A549 (cell line): ENCODE measurements at regions not wholly inside any gene's neighbourhood (a gene's known extent, or its start where the extent isn't known, plus 50 kb on each side); places are given as distances from the start of the nearest gene placed in this dataset.
A peak's percentile ranks its signal among the peaks of the same experiment; 100 is the strongest.

Experiments
- ATAC-seq, 2 experiments: fragments of 200-7000 bp in 1 of 2; fragments of >200 bp in 1 of 2; cut with Nextera tagmentation in 1 of 2; cut with Tn5 transposase in 1 of 2; 3 replicates each; pipeline versions ENCODE4 v1.8.0 to v1.9.1; 2018 to 2020; ENCODE audit warnings: mild to moderate bottlenecking in 1 of 2, moderate library complexity in 1 of 2
- CTCF ChIA-PET: fragments of 300-600 bp; sonication (Branson Sonifier 250); formaldehyde crosslinking; extraction: SDS; loops from one replicate; lab custom pipeline; 2021; ENCODE audit warnings: antibody characterized with exemption, inconsistent platforms; lab: Yijun Ruan, JAX
- POLR2A ChIA-PET: fragments of 350-600 bp; formaldehyde crosslinking; extraction: SDS; loops from one replicate; lab custom pipeline; 2021; ENCODE audit warnings: antibody characterized with exemption, inconsistent platforms; lab: Yijun Ruan, JAX
- DNase-seq, 2 experiments: peaks; one replicate each; pipeline versions ENCODE4 v3.0.0 to v3.0.0-alpha.2; 2011 to 2016; ENCODE audit warnings: low read depth in 1 of 2, low spot score in 1 of 2
- FAIRE-seq: peaks from 2 replicates; lab custom pipeline; 2011; peaks lifted over from hg19 to GRCh38; lab: Jason Lieb, UNC
- H3K27ac ChIP-seq, 2 experiments: fragments of >200 bp; sonication (Bioruptor Twin); formaldehyde crosslinking; 3 replicates each; pipeline ENCODE4 v1.5.1; 2016 to 2017
- H3K4me1 ChIP-seq: fragments of >200 bp; sonication (Bioruptor Twin); formaldehyde crosslinking; 3 replicates; pipeline ENCODE4 v1.6.1; 2016
- H3K4me2 ChIP-seq: fragments of >200 bp; sonication (Bioruptor Twin); formaldehyde crosslinking; 3 replicates; pipeline ENCODE4 v1.6.1; 2016
- H3K4me3 ChIP-seq: fragments of >200 bp; sonication (Bioruptor Twin); formaldehyde crosslinking; 3 replicates; pipeline ENCODE4 v1.5.1; 2016
- H3K9me3 ChIP-seq: fragments of >200 bp; sonication (Bioruptor Twin); formaldehyde crosslinking; 3 replicates; pipeline ENCODE4 v1.6.1; 2016
- BHLHE40 ChIP-seq: IDR thresholded peaks from 2 replicates; pipeline ENCODE4 v1.6.1; 2012; ENCODE audit warnings: low read depth, low read length, inconsistent platforms
- CBX8 ChIP-seq: fragments of 200-600 bp; sonication (generic); IDR thresholded peaks from 2 replicates; pipeline ENCODE4 v1.6.1; 2016
- CEBPB ChIP-seq, 2 experiments: fragments of >200 bp in 1 of 2; sonication (Bioruptor Twin) in 1 of 2; formaldehyde crosslinking in 1 of 2; IDR thresholded peaks; 2 replicates each; pipeline ENCODE4 v1.6.1; 2012 to 2016
- CHD4 ChIP-seq: fragments of 200-600 bp; sonication (generic); IDR thresholded peaks from 2 replicates; pipeline ENCODE4 v1.6.1; 2016; ENCODE audit warnings: antibody characterized with exemption, mild to moderate bottlenecking, borderline replicate concordance
- EHMT2 ChIP-seq: fragments of 200-600 bp; sonication (generic); IDR thresholded peaks from 2 replicates; pipeline ENCODE4 v1.6.1; 2016; ENCODE audit warnings: antibody characterized with exemption, low read depth, mild to moderate bottlenecking, moderate library complexity
- FOSB ChIP-seq: fragments of 250-450 bp; sonication (Bioruptor Pico); IDR thresholded peaks from 2 replicates; pipeline ENCODE4 v1.5.0; 2020; ENCODE audit warnings: mild to moderate bottlenecking, moderate library complexity
- FOSL2 ChIP-seq, 2 experiments: fragments of 450-650 bp in 1 of 2; fragments of >200 bp in 1 of 2; sonication (Bioruptor Twin) in 1 of 2; formaldehyde crosslinking; IDR thresholded peaks; 2 replicates each; pipeline versions ENCODE4 v1.5.0 to v1.6.1; 2016 to 2020; ENCODE audit warnings: mild to moderate bottlenecking in 1 of 2, moderate library complexity in 1 of 2
- FOXS1 ChIP-seq: fragments of 250-450 bp; sonication (Bioruptor Pico); IDR thresholded peaks from 2 replicates; pipeline ENCODE4 v1.5.0; 2020; ENCODE audit warnings: mild to moderate bottlenecking, moderate library complexity
- GATA3 ChIP-seq: IDR thresholded peaks from 2 replicates; pipeline ENCODE4 v1.6.1; 2012; ENCODE audit warnings: borderline replicate concordance
- HOXB5 ChIP-seq: fragments of 250-450 bp; sonication (Bioruptor Pico); IDR thresholded peaks from 2 replicates; pipeline ENCODE4 v1.5.0; 2020; ENCODE audit warnings: mild to moderate bottlenecking, moderate library complexity
- JUNB ChIP-seq: fragments of >200 bp; sonication (Bioruptor Twin); formaldehyde crosslinking; IDR thresholded peaks from 2 replicates; pipeline ENCODE4 v1.6.1; 2016
- NPAS2 ChIP-seq: fragments of 250-450 bp; sonication (Bioruptor Pico); IDR thresholded peaks from 2 replicates; pipeline ENCODE4 v1.8.0; 2022; ENCODE audit warnings: mild to moderate bottlenecking, moderate library complexity, borderline replicate concordance
- NR3C1 ChIP-seq: fragments of >200 bp; sonication (Bioruptor Twin); formaldehyde crosslinking; IDR thresholded peaks from 3 replicates; pipeline ENCODE4 v1.6.1; 2017
- POLR2A ChIP-seq: IDR thresholded peaks from 2 replicates; pipeline ENCODE4 v1.6.1; 2012; ENCODE audit warnings: mild to moderate bottlenecking, low read length
- POLR2AphosphoS2 ChIP-seq: conservative IDR thresholded peaks from 2 replicates; pipeline ENCODE4 v1.6.1; 2012; ENCODE audit warnings: low read length, improper control_type of control experiment, inconsistent platforms
- RARB ChIP-seq: fragments of 250-450 bp; sonication (Bioruptor Pico); IDR thresholded peaks from 2 replicates; pipeline ENCODE4 v1.8.0; 2021; ENCODE audit warnings: mild to moderate bottlenecking, moderate library complexity
- SMC3 ChIP-seq: fragments of >200 bp; sonication (Bioruptor Twin); formaldehyde crosslinking; IDR thresholded peaks from 3 replicates; pipeline ENCODE4 v1.6.1; 2018; ENCODE audit warnings: inconsistent platforms
- ZNF302 ChIP-seq: fragments of 250-450 bp; sonication (Bioruptor Pico); IDR thresholded peaks from 2 replicates; pipeline ENCODE4 v1.9.0; 2021; ENCODE audit warnings: inconsistent platforms, mild to moderate bottlenecking, moderate library complexity
- WGBS: methylation state at CpG from one replicate; pipeline ENCODE4 v1.1.6; 2017; ENCODE audit errors: missing lambda C conversion rate; 5-methylcytosine and 5-hydroxymethylcytosine counted together
- TF ChIP-seq, protein P1 (sequence below): fragments of 200-600 bp; sonication (generic); IDR thresholded peaks from 2 replicates; pipeline ENCODE4 v1.6.1; 2016; ENCODE audit warnings: antibody characterized with exemption, mild to moderate bottlenecking, moderate library complexity

DNA sequence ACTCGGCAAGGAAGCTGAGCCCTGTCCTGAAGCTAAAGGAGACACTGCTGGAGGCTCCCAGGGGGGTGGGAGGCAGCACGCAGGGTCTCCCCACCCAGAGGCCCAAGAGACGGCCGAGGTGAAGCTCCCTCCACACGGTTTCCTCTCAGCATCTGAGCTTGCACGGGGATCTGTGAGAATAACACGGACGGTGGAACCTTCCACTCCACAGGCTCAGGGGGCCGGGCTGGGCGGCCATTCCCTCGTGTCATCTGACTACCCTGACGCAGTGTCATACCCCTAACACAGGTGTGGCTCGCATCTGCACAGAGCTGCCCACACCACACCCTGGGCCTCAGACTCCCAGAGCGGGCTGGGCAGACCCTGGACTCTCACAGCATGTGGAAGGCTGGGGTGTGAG lies 409.7 kb downstream of the SHANK2 start (continued):
- TF ChIP-seq, protein P1, sequence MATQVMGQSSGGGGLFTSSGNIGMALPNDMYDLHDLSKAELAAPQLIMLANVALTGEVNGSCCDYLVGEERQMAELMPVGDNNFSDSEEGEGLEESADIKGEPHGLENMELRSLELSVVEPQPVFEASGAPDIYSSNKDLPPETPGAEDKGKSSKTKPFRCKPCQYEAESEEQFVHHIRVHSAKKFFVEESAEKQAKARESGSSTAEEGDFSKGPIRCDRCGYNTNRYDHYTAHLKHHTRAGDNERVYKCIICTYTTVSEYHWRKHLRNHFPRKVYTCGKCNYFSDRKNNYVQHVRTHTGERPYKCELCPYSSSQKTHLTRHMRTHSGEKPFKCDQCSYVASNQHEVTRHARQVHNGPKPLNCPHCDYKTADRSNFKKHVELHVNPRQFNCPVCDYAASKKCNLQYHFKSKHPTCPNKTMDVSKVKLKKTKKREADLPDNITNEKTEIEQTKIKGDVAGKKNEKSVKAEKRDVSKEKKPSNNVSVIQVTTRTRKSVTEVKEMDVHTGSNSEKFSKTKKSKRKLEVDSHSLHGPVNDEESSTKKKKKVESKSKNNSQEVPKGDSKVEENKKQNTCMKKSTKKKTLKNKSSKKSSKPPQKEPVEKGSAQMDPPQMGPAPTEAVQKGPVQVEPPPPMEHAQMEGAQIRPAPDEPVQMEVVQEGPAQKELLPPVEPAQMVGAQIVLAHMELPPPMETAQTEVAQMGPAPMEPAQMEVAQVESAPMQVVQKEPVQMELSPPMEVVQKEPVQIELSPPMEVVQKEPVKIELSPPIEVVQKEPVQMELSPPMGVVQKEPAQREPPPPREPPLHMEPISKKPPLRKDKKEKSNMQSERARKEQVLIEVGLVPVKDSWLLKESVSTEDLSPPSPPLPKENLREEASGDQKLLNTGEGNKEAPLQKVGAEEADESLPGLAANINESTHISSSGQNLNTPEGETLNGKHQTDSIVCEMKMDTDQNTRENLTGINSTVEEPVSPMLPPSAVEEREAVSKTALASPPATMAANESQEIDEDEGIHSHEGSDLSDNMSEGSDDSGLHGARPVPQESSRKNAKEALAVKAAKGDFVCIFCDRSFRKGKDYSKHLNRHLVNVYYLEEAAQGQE = no peak
- no peak for TF ChIP-seq GATA3
- TF ChIP-seq HOXB5 (CRISPR knock-in tag) = no peak

DNA sequence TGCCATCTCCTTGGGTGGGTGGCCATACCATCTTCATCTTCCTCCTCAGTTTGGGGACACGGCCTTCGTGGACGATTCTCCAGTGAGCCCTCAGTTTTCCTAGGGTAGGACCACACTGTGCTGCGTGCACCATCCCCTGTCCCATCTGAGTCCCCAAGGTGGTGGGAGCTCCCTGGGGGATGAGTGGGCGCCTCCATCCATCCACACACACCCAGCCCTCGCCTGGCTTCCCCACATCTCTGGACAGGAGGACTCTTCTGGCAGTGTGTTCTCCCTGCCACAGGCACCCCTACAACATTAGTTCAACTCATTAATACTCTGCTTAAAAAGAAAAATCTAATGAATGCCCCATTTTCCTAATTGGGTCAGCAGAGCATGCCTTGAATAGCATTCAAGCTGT lies 408.5 kb downstream of the SHANK2 start:
- ChIA-PET POLR2A (no interaction called here), CTCF (no interaction called here)
- H3K27ac ChIP-seq = no peak overlapping the region
- TF ChIP-seq ZNF302 (CRISPR knock-in tag) = no peak
- no peak for TF ChIP-seq CBX8
- FAIRE-seq (no peak), DNase-seq (no peak), ATAC-seq (no peak)
- H3K9me3 ChIP-seq = no peaks in the 10 kb centered on the region
- 85% methylated on average over 6 of the region's 6 CpGs for WGBS
- H3K4me1 ChIP-seq = no peaks in the 10 kb centered on the region
- H3K4me3 ChIP-seq = no peak overlapping the region
- no peak overlapping the region for H3K4me2 ChIP-seq

DNA sequence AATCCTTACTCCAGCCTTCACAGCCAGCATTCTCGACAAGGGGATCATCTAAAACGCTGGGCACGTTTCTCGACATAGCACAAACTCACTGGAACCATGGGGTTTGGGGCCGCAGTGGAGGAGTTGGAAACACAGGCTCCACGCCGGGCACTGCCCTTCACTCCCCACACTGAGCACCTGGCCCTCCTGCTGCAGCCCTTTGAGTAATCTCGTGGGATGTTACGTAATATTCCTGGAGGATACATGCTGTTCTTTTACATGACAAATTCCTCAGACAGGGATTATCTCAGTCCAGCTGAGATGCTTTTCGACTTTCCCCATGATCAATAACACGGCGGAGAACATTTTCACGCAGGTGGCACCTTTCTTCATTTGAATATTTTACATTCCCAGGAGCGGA lies 408.0 kb downstream of the SHANK2 start:
- WGBS = 90% methylated on average over 14 of the region's 14 CpGs
- DNase-seq = no peak
- no peak for ATAC-seq
- H3K4me2 ChIP-seq = no peak overlapping the region
- ChIA-PET CTCF (no interaction called here), POLR2A (no interaction called here)
- FAIRE-seq = no peak
- H3K27ac ChIP-seq = no peak overlapping the region
- H3K4me1 ChIP-seq = no peaks in the 10 kb centered on the region
- no peak overlapping the region for H3K4me3 ChIP-seq
- no peaks in the 10 kb centered on the region for H3K9me3 ChIP-seq
- TF ChIP-seq FOSL2 (IDR thresholded peaks at IDR 0.05) (no peak), FOSL2 (CRISPR knock-in tag; IDR thresholded peaks at IDR 0.05) (no peak), NR3C1 (no peak), EHMT2 (no peak), CEBPB (IDR thresholded peaks at IDR 0.05) (peak in 1 of 2 experiments; percentile 40; a peak in 2 of 4 replicates), NPAS2 (no peak), JUNB (no peak), POLR2A (no peak), FOSB (CRISPR knock-in tag) (no peak), CHD4 (no peak)

DNA sequence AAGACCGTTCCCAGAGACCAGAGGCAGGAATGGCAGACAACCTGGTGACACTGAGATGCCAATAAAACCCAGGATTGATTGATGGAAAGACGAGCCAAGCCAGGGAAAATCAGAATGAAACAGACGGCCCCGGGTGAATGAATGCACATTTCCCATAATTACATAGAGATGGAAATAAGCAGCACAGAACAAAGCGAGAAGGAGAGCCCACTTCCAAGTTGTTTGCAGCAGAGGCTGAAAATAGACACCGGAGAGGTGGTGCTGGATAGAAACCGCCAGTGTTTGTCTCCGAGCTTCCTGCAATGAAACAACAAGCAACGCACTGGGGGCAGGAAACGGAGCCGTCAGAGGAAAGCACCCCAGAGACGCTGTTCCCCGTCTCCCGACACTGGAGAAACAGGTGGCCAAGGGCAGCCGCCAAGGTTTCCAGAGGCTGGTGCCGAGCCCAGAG lies 406.8 kb downstream of the SHANK2 start:
- no peaks in the 10 kb centered on the region for H3K4me1 ChIP-seq
- WGBS = 91% methylated on average over 16 of the region's 16 CpGs
- H3K9me3 ChIP-seq = no peaks in the 10 kb centered on the region
- ATAC-seq (no peak), DNase-seq (no peak), FAIRE-seq (no peak)
- no peak overlapping the region for H3K27ac ChIP-seq
- ChIA-PET POLR2A (no interaction called here), CTCF (no interaction called here)
- TF ChIP-seq GATA3 = no peak
- no peak for TF ChIP-seq SMC3
- TF ChIP-seq BHLHE40 = no peak
- TF ChIP-seq FOXS1 (CRISPR knock-in tag) = no peak
- no peak for TF ChIP-seq POLR2AphosphoS2
- no peak for TF ChIP-seq RARB (CRISPR knock-in tag)
- no peak overlapping the region for H3K4me3 ChIP-seq
- H3K4me2 ChIP-seq = no peak overlapping the region
